Smooth muscle cell (in vitro differentiated cells): ENCODE measurements at regions not wholly inside any gene's neighbourhood (a gene's known extent, or its start where the extent isn't known, plus 50 kb on each side); places are given as distances from the start of the nearest gene placed in this dataset.

Experiments
- DNase-seq: peaks from one replicate; lab custom pipeline; 2025; ENCODE audit not compliant: unreplicated experiment; lab: John Stamatoyannopoulos, UW
- H2AFZ ChIP-seq: fragments of 200-600 bp; sonication (generic); 2 replicates; pipeline ENCODE4 v1.6.0; 2016; ENCODE audit warnings: antibody characterized with exemption, low read depth, mild to moderate bottlenecking
- H3F3A ChIP-seq: fragments of 200-600 bp; sonication (generic); 2 replicates; pipeline ENCODE4 v1.6.0; 2017; ENCODE audit warnings: antibody characterized with exemption, low read depth
- H3K27ac ChIP-seq: fragments of 200-600 bp; sonication (generic); 2 replicates; pipeline ENCODE4 v1.5.1; 2016; ENCODE audit warnings: low read depth, mild to moderate bottlenecking
- H3K27me3 ChIP-seq: fragments of 200-600 bp; sonication (generic); 2 replicates; pipeline ENCODE4 v1.6.1; 2016; ENCODE audit warnings: low read depth, mild to moderate bottlenecking
- H3K36me3 ChIP-seq: fragments of 200-600 bp; sonication (generic); 2 replicates; pipeline ENCODE4 v1.5.1; 2016; ENCODE audit warnings: low read depth
- H3K4me1 ChIP-seq: fragments of 200-600 bp; sonication (generic); 2 replicates; pipeline ENCODE4 v1.5.1; 2016; ENCODE audit warnings: low read depth
- H3K4me2 ChIP-seq: fragments of 200-600 bp; sonication (generic); 2 replicates; pipeline ENCODE4 v1.6.0; 2016; ENCODE audit warnings: mild to moderate bottlenecking
- H3K4me3 ChIP-seq: fragments of 200-600 bp; sonication (generic); 2 replicates; pipeline ENCODE4 v1.5.1; 2016; ENCODE audit warnings: mild to moderate bottlenecking
- H3K79me2 ChIP-seq: fragments of 200-600 bp; sonication (generic); 2 replicates; pipeline ENCODE4 v1.6.0; 2016; ENCODE audit warnings: low read depth, mild to moderate bottlenecking
- H3K9ac ChIP-seq: fragments of 200-600 bp; sonication (generic); 2 replicates; pipeline ENCODE4 v1.6.0; 2016; ENCODE audit warnings: low read depth
- H3K9me3 ChIP-seq: fragments of 200-600 bp; sonication (generic); replicated peaks from 2 replicates; pipeline ENCODE4 v1.5.1; 2016; ENCODE audit warnings: low read depth
- H4K20me1 ChIP-seq: fragments of 200-600 bp; sonication (generic); 2 replicates; pipeline ENCODE4 v1.6.0; 2016; ENCODE audit warnings: low read depth
- CTCF ChIP-seq: fragments of 200-600 bp; sonication (generic); IDR thresholded peaks from 2 replicates; pipeline ENCODE4 v1.5.1; 2017; ENCODE audit warnings: borderline replicate concordance, mild to moderate bottlenecking, antibody characterized with exemption; ENCODE audit not compliant: insufficient read depth, poor library complexity, severe bottlenecking
- WGBS: methylation state at CpG from one replicate; pipeline ENCODE4 v1.1.7; 2016; ENCODE audit warnings: low lambda C conversion rate; 5-methylcytosine and 5-hydroxymethylcytosine counted together

- no peak for DNase-seq
- H4K20me1 ChIP-seq = no peaks in the 10 kb centered on the region
- 96% methylated on average over 4 of the region's 4 CpGs for WGBS
These were observed 146.3 kb downstream of the SCARB1 start for GRCh38 chr12:124717318-124717717.

GRCh38 chr12:124716208-124717130 is 147.2 kb downstream of the SCARB1 start:
- H2AFZ ChIP-seq = no peak overlapping the region
- no peak for DNase-seq
- H4K20me1 ChIP-seq = no peaks in the 10 kb centered on the region
- H3K36me3 ChIP-seq = no peaks in the 10 kb centered on the region
- no peaks in the 10 kb centered on the region for H3K9me3 ChIP-seq
- no peak overlapping the region for H3K27ac ChIP-seq
- no peak overlapping the region for H3K4me3 ChIP-seq
- peaks cover 7% of the 10 kb centered on the region for H3K4me1 ChIP-seq
- H3K79me2 ChIP-seq = no peaks in the 10 kb centered on the region
- H3K9ac ChIP-seq = no peak overlapping the region
- H3K27me3 ChIP-seq = no peaks in the 10 kb centered on the region
- no peak for TF ChIP-seq CTCF
- 95% methylated on average over 22 of the region's 22 CpGs for WGBS
- H3F3A ChIP-seq = peaks cover 2% of the 10 kb centered on the region
- H3K4me2 ChIP-seq = no peak overlapping the region

More at GRCh38 chr12:124717318-124717717, 146.3 kb downstream of the SCARB1 start:
- Histone ChIP-seq H2AFZ (no peak overlapping the region), H3K9me3 (no peaks in the 10 kb centered on the region), H3K9ac (no peak overlapping the region), H3F3A (peaks cover 4% of the 10 kb centered on the region), H3K4me2 (no peak overlapping the region), H3K27ac (no peak overlapping the region), H3K27me3 (no peaks in the 10 kb centered on the region), H3K4me3 (no peak overlapping the region), H3K36me3 (no peaks in the 10 kb centered on the region), H3K79me2 (no peaks in the 10 kb centered on the region), H3K4me1 (peaks cover 7% of the 10 kb centered on the region)
- TF ChIP-seq CTCF = no peak

DNA sequence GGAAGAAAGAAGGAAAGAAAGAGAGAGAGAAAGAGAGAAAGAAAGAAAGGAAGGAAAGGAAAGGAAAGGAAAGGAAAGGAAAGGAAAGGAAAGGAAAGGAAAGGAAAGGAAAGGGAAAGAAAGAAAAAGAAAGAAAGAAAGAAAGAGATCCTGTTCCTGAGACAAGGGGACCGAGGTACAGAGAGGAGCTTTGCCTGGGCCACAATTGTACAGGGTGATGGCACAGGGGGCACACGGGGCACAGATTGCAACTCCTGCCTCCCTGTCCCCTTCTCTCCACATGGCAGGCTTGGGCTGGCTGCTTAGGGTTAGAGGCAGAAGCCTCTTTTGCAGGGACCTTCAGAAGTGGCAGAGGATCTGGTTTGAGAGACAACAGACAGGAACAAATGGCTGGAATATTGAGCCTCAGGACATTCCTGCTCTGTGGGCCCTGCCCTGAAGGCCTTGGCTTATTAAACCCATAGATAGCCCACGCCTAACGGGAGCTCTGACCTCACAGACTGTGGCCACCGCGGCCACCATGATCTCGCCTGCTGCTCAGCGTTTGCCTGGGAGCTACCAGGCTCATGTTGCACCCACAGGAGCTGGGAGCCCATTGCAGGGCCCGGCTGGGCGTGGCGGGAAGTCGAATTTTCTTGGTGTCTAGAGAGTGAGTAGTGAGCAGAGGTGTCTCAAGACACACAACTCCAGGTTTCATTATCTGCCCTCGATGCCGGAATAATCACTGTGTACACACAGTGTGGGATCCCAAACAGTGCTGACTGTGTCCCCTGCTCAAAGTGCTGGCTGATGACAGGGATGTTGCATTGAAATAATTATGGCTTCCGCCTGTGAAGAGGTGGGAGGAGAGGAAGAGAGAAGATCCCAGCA is 147.9 kb upstream of the NCOR2 start:
- H2AFZ ChIP-seq = peak overlapping the region; percentile 49
- H3K4me1 ChIP-seq = peaks cover 7% of the 10 kb centered on the region
- no peaks in the 10 kb centered on the region for H3K27me3 ChIP-seq
- no peak overlapping the region for H3K27ac ChIP-seq
- TF ChIP-seq CTCF = no peak
- no peaks in the 10 kb centered on the region for H3F3A ChIP-seq
- H3K9me3 ChIP-seq = no peaks in the 10 kb centered on the region
- H3K36me3 ChIP-seq = no peaks in the 10 kb centered on the region
- 59% methylated on average over 15 of the region's 15 CpGs for WGBS
- no peaks in the 10 kb centered on the region for H3K79me2 ChIP-seq
- H4K20me1 ChIP-seq = no peaks in the 10 kb centered on the region
- H3K4me3 ChIP-seq = no peak overlapping the region
- no peak overlapping the region for H3K4me2 ChIP-seq
- DNase-seq = no peak
- H3K9ac ChIP-seq = no peak overlapping the region
